Stomach (tissue), 8 donors: ENCODE measurements at regions not wholly inside any gene's neighbourhood (a gene's known extent, or its start where the extent isn't known, plus 50 kb on each side); places are given as distances from the start of the nearest gene placed in this dataset.

Experiments used
- DNase-seq, 2 donors: peaks; one replicate each; pipeline versions ENCODE4 v3.0.0 to v3.0.0-alpha.2; 2013 to 2019
- H3K27ac ChIP-seq, 5 donors: fragments of 200-600 bp in 4 of 5; sonication (generic) in 4 of 5; one replicate each; pipeline ENCODE4 v1.5.1; 2013 to 2019; ENCODE audit warnings: mild to moderate bottlenecking in 1 of 5, moderate library complexity in 1 of 5
- H3K27me3 ChIP-seq, 3 donors: fragments of 200-600 bp; sonication (generic); one replicate each; pipeline ENCODE4 v1.5.1; 2017 to 2019; ENCODE audit warnings: mixed run types in 1 of 3
- H3K36me3 ChIP-seq, 4 donors: fragments of 200-600 bp; sonication (generic); 1 replicate in 3 of 4; 2 replicates in 1 of 4; pipeline ENCODE4 v1.5.1; 2016 to 2019
- H3K4me1 ChIP-seq, 4 donors: fragments of 200-600 bp; sonication (generic); one replicate each; pipeline ENCODE4 v1.5.1; 2016 to 2019
- H3K4me3 ChIP-seq, 4 donors: fragments of 200-600 bp; sonication (generic) in 3 of 4; one replicate each; pipeline ENCODE4 v1.5.1; 2016 to 2019; ENCODE audit warnings: mild to moderate bottlenecking in 1 of 4
- H3K9me3 ChIP-seq, 4 donors: fragments of 200-600 bp; sonication (generic); one replicate each; pipeline ENCODE4 v1.5.1; 2016 to 2019
- EP300 ChIP-seq: sonication (generic); formaldehyde crosslinking; IDR thresholded peaks from one replicate; pipeline ENCODE4 v1.6.1; 2017; ENCODE audit warnings: antibody characterized with exemption
- POLR2A ChIP-seq, 4 donors: fragments of 450-650 bp; IDR thresholded peaks; one replicate each; pipeline ENCODE4 v1.6.1; 2016; ENCODE audit warnings: antibody characterized with exemption in 4 of 4, control low read depth in 2 of 4, mild to moderate bottlenecking in 1 of 4, moderate library complexity in 1 of 4
- POLR2AphosphoS5 ChIP-seq, 3 donors: sonication (generic); formaldehyde crosslinking; IDR thresholded peaks; one replicate each; pipeline ENCODE4 v1.6.1; 2016; ENCODE audit warnings: antibody characterized with exemption in 3 of 3
- WGBS, 5 donors: extraction: QIAGEN DNeasy Blood & Tissue Kit in 3 of 5; methylation state at CpG; one replicate each; pipeline versions ENCODE4 v1.1.5 to v1.1.7; 2013 to 2018; 5-methylcytosine and 5-hydroxymethylcytosine counted together
- intact Hi-C: fragments of 100-400 bp; cut with DNase I; formaldehyde crosslinking; loops from one replicate; pipeline ENCODE4 v1.15.1; 2023; ENCODE audit warnings: low total_unique reads
- TF ChIP-seq, protein P1 (sequence below), 7 experiments: fragments of 450-650 bp in 4 of 7; fragments of 200-600 bp in 3 of 7; sonication (generic) in 3 of 7; IDR thresholded peaks; one replicate each; pipeline ENCODE4 v1.5.1; 2016 to 2019; ENCODE audit warnings: antibody characterized with exemption in 7 of 7, control low read depth in 2 of 7, mild to moderate bottlenecking in 1 of 7
- donor health status: healthy with polysubstance abuse.
- donor health status: Bipolar disorder and iron deficiency.
- donor health status: healthy.

DNA sequence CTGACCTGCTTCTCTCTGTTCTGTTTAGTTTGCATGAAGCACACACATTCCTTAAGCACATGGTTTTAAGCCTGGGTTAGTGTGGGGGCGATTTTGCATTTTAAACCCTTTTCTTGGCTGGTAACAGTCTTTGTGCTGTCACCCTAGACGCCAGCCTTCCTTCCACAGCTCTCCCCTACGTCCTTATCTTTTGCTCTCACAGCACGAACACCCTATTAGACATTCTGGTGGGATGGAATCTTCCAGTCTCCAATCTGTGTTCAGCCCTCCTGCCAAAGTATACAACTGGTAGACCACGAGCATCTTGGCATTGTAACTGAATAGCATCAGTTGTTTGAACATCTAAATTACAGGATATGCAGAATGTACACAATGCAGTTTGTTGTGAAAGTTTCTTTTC, 316.9 kb upstream of the IRX2 start:
- TF ChIP-seq EP300 = no peak
- TF ChIP-seq, protein P1, sequence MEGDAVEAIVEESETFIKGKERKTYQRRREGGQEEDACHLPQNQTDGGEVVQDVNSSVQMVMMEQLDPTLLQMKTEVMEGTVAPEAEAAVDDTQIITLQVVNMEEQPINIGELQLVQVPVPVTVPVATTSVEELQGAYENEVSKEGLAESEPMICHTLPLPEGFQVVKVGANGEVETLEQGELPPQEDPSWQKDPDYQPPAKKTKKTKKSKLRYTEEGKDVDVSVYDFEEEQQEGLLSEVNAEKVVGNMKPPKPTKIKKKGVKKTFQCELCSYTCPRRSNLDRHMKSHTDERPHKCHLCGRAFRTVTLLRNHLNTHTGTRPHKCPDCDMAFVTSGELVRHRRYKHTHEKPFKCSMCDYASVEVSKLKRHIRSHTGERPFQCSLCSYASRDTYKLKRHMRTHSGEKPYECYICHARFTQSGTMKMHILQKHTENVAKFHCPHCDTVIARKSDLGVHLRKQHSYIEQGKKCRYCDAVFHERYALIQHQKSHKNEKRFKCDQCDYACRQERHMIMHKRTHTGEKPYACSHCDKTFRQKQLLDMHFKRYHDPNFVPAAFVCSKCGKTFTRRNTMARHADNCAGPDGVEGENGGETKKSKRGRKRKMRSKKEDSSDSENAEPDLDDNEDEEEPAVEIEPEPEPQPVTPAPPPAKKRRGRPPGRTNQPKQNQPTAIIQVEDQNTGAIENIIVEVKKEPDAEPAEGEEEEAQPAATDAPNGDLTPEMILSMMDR (IDR thresholded peaks at IDR 0.05) = no peak
- no peak for TF ChIP-seq POLR2A (IDR thresholded peaks at IDR 0.05)
- no peak for TF ChIP-seq POLR2AphosphoS5 (IDR thresholded peaks at IDR 0.05)
- Histone ChIP-seq H3K4me1 (no peaks in the 10 kb centered on the region), H3K36me3 (no peaks in the 10 kb centered on the region), H3K27me3 (no peaks in the 10 kb centered on the region), H3K9me3 (peaks cover 0 to 37% (median 9%) of the 10 kb centered on the region in 4 donors), H3K4me3 (no peak overlapping the region), H3K27ac (no peak overlapping the region)
- no peak for DNase-seq
- 11 to 29% (median 22%) methylated on average over 5 of the region's 5 CpGs for WGBS, 5 donors
- intact Hi-C loops = no loop called here

DNA sequence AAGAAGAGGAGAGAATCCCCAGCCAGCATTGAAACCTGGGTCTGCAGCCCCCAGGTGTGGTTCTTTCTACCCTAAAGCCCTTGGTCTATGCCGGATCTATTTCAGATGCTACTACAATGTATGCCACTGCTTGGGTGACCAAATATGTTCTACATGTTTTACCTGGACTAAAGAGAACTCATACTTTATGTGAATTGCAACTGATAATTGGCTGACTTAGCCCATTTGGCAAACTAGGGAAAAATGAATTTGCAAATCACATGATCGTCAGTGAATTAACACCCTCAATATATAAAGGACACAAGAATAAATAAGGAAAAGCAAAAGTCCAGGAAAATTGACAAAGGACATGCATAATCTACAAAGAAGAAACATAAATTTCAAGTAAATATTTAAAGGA, 308.8 kb upstream of the IRX2 start:
- no peak overlapping the region for H3K4me3 ChIP-seq
- TF ChIP-seq POLR2AphosphoS5 (IDR thresholded peaks at IDR 0.05) (no peak), POLR2A (IDR thresholded peaks at IDR 0.05) (no peak), EP300 (no peak)
- TF ChIP-seq, protein P1 (IDR thresholded peaks at IDR 0.05) = no peak
- 90 to 94% (median 92%) methylated on average over 2 of the region's 2 CpGs for WGBS, 5 donors
- H3K36me3 ChIP-seq = no peaks in the 10 kb centered on the region
- DNase-seq = no peak
- no peaks in the 10 kb centered on the region for H3K27me3 ChIP-seq
- H3K9me3 ChIP-seq = peaks cover 0 to 58% (median 33%) of the 10 kb centered on the region in 4 donors
- H3K4me1 ChIP-seq = no peaks in the 10 kb centered on the region
- no peak overlapping the region for H3K27ac ChIP-seq
- intact Hi-C loops = no loop called here

DNA sequence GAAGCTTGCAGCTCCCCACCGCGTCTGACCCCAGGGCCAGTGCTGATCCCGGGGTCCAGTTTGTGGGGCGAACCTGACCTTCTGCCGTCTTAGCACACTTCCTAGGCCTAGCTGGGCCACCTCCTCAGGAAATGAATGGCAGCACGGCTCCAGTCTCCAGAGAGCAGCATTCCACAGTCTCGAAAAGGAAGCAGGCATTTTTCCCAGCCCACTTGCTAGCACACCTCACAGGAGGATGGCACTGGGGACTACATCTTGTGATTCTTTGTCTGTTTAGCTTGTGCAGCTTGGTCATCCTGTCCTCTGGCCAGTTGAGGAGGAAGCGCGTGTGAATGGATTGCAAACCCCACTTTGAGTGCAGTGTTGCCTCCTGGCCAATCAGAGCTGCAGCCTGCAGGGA, 308.0 kb upstream of the IRX2 start:
- TF ChIP-seq, protein P1 (IDR thresholded peaks at IDR 0.05) = no peak
- TF ChIP-seq POLR2AphosphoS5 (IDR thresholded peaks at IDR 0.05) = no peak
- TF ChIP-seq EP300 = no peak
- TF ChIP-seq POLR2A (IDR thresholded peaks at IDR 0.05) = no peak

DNA sequence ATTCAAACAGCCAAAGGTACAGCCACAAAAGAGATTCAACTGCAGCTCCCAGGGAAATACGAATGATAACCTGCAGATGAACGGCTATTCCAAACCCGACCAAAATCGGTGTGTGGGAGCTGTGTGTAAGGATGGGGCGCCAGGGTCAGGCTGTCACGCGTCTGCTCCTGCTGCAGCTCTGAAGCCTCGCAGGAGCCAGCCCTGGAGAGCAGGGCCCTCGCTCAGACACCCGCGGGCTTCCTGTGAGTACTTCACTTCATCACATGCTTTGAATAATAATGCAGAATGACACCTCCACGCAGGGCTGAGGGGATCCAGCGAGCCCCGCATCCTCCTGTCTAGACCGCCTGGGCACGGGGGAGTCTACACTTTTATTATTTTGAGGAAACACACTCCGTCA, 307.5 kb upstream of the IRX2 start:
- H3K9me3 ChIP-seq = peaks cover 0 to 51% (median 33%) of the 10 kb centered on the region in 4 donors
- H3K36me3 ChIP-seq = no peaks in the 10 kb centered on the region
- no peaks in the 10 kb centered on the region for H3K4me1 ChIP-seq
- no peaks in the 10 kb centered on the region for H3K27me3 ChIP-seq
- intact Hi-C loops = no loop called here
- DNase-seq = no peak
- 65 to 76% (median 71%) methylated on average over 16 to 17 of the region's 17 CpGs for WGBS, 5 donors
- H3K4me3 ChIP-seq = no peak overlapping the region
- H3K27ac ChIP-seq = no peak overlapping the region
- no peak for TF ChIP-seq POLR2AphosphoS5 (IDR thresholded peaks at IDR 0.05)
- no peak for TF ChIP-seq EP300
- TF ChIP-seq POLR2A (IDR thresholded peaks at IDR 0.05) = no peak
- TF ChIP-seq, protein P1 (IDR thresholded peaks at IDR 0.05) = no peak

More for the DNA sequence above, 308.0 kb upstream of the IRX2 start:
- 65 to 83% (median 74%) methylated on average over 9 of the region's 9 CpGs for WGBS, 5 donors
- intact Hi-C loops = no loop called here
- Histone ChIP-seq H3K4me3 (no peak overlapping the region), H3K9me3 (peaks cover 0 to 56% (median 33%) of the 10 kb centered on the region in 4 donors), H3K4me1 (no peaks in the 10 kb centered on the region), H3K27ac (no peak overlapping the region), H3K27me3 (no peaks in the 10 kb centered on the region), H3K36me3 (no peaks in the 10 kb centered on the region)
- no peak for DNase-seq
